Hepatocyte (in vitro differentiated cells): ENCODE measurements at regions not wholly inside any gene's neighbourhood (a gene's known extent, or its start where the extent isn't known, plus 50 kb on each side); places are given as distances from the start of the nearest gene placed in this dataset.

Experiments used
- CTCF ChIP-seq: fragments of 200-600 bp; sonication (generic); IDR thresholded peaks from 2 replicates; pipeline ENCODE4 v1.5.1; 2016; ENCODE audit warnings: antibody characterized with exemption, mild to moderate bottlenecking; ENCODE audit not compliant: poor library complexity
- EZH2 ChIP-seq: fragments of 200-600 bp; sonication (generic); IDR thresholded peaks from 2 replicates; pipeline ENCODE4 v1.6.1; 2016; ENCODE audit warnings: antibody characterized with exemption, mild to moderate bottlenecking, borderline replicate concordance
- EZH2phosphoT487 ChIP-seq: fragments of 200-600 bp; sonication (generic); IDR thresholded peaks from one replicate; pipeline ENCODE4 v1.6.1; 2018; ENCODE audit warnings: antibody characterized with exemption, mild to moderate bottlenecking, low read depth, moderate library complexity; ENCODE audit not compliant: unreplicated experiment, severe bottlenecking

DNA sequence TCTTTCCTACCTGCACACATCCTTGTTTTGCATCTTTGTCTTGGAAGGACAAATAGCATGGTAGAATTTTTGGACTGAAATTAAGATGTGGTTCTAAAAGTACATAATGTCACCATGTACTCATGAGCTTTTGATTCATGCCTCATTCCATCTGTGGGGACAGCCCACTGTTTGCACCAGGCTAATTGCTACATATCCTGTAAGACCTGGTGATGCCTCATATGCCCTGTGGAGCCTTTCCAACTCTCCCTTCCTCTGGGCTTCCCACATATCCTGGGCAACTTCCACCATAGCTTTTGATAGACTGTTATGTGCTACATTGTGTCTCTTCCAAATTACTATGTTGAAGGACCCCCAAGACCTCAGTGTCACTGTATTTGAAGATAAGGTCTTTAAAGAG, 213.6 kb upstream of the PREP start:
- TF ChIP-seq CTCF (no peak), EZH2 (no peak), EZH2phosphoT487 (no peak)
